Stimulated activated CD8-positive, alpha-beta memory T cell treated with anti-CD3 and anti-CD28 coated beads, Interleukin-7, amount 100 ng/mL, for 48 hours (primary cell): ENCODE measurements at regions not wholly inside any gene's neighbourhood (a gene's known extent, or its start where the extent isn't known, plus 50 kb on each side); places are given as distances from the start of the nearest gene placed in this dataset.
"Not testable (repeated sequence)": the region's sequence is repeated elsewhere in the genome, so short reads cannot be mapped to it uniquely, and the experiment has no call there.

Source experiments
- DNase-seq, 2 donors: peaks; one replicate each; pipeline ENCODE4 v3.0.0-alpha.2; 2020; ENCODE audit warnings: low read depth in 1 of 2; ENCODE audit errors: extremely low read depth in 1 of 2

- DNase-seq, result not testable (repeated sequence)
Observed at GRCh38 chr4:22627851-22628250, 64.9 kb upstream of the GBA3 start.

GRCh38 chr4:22630161-22630975, 62.4 kb upstream of the GBA3 start:
- not testable (repeated sequence) for DNase-seq

- DNase-seq, result not testable (repeated sequence)
Observed at GRCh38 chr4:22631167-22631566, 61.6 kb upstream of the GBA3 start.

GRCh38 chr4:22634541-22635181, 58.1 kb upstream of the GBA3 start:
- DNase-seq, result no peak

- not testable (repeated sequence) for DNase-seq
Observed at GRCh38 chr4:22635182-22635549, 57.6 kb upstream of the GBA3 start.

GRCh38 chr4:22635692-22636091, 57.0 kb upstream of the GBA3 start:
- no peak for DNase-seq

GRCh38 chr4:22637306-22637705, 55.4 kb upstream of the GBA3 start:
- DNase-seq, result no peak
